ENCODE measurements at regions not wholly inside any gene's neighbourhood (a gene's known extent, or its start where the extent isn't known, plus 50 kb on each side); places are given as distances from the start of the nearest gene placed in this dataset.

- no peaks in the 10 kb centered on the region for H3K79me2 ChIP-seq (ENCODE audit: insufficient read depth)
- no peak overlapping the region for H3K4me3 ChIP-seq
- DNase-seq, result no peak
- no peak overlapping the region for H2AFZ ChIP-seq
- H4K20me1 ChIP-seq (ENCODE audit: insufficient read depth), result no peaks in the 10 kb centered on the region
- H3K27me3 ChIP-seq (replicated peaks; ENCODE audit: insufficient read depth), result no peaks in the 10 kb centered on the region
- no peak for TF ChIP-seq EZH2 (IDR thresholded peaks at IDR 0.05; ENCODE audit: insufficient read depth, poor library complexity, severe bottlenecking)
- no peaks in the 10 kb centered on the region for H3K4me1 ChIP-seq (ENCODE audit: insufficient read depth)
- in situ Hi-C loops (cut with MboI), result no loop called here
- H3K4me2 ChIP-seq (ENCODE audit: unreplicated experiment), result no peak overlapping the region
- H3K27ac ChIP-seq, result no peak overlapping the region
- H3F3A ChIP-seq (ENCODE audit: insufficient read depth), result no peaks in the 10 kb centered on the region
- no peaks in the 10 kb centered on the region for H3K36me3 ChIP-seq (ENCODE audit: low read depth)
- 9 to 11% methylated on average over 1 of the region's 1 CpG for WGBS, 2 experiments (ENCODE audit: low coverage in 1 of 2, low lambda C conversion rate in 2 of 2, missing lambda C conversion rate in 2 of 2)
- no peaks in the 10 kb centered on the region for H3K9me2 ChIP-seq (ENCODE audit: insufficient read depth)
- no peaks in the 10 kb centered on the region for H3K9me3 ChIP-seq (ENCODE audit: low read depth)
- no peak overlapping the region for H3K9ac ChIP-seq
Measured at GRCh38 chr2:83143946-83144345, 1315.1 kb downstream of the SUCLG1 start.

GRCh38 chr2:83142934-83143333, 1316.1 kb downstream of the SUCLG1 start:
- TF ChIP-seq EZH2phosphoT487 (IDR thresholded peaks at IDR 0.05; ENCODE audit: insufficient read depth, low read depth), result no peak
- no peak for TF ChIP-seq EZH2 (IDR thresholded peaks at IDR 0.05; ENCODE audit: insufficient read depth, poor library complexity, severe bottlenecking)
- H3K9ac ChIP-seq, result no peak overlapping the region
- no peaks in the 10 kb centered on the region for H3K9me3 ChIP-seq (ENCODE audit: low read depth)
- H3K9me2 ChIP-seq (ENCODE audit: insufficient read depth), result no peaks in the 10 kb centered on the region
- H3K79me2 ChIP-seq (ENCODE audit: insufficient read depth), result no peaks in the 10 kb centered on the region
- H3K36me3 ChIP-seq (ENCODE audit: low read depth), result no peaks in the 10 kb centered on the region
- H3K27me3 ChIP-seq (replicated peaks; ENCODE audit: insufficient read depth), result no peaks in the 10 kb centered on the region
- H3F3A ChIP-seq (ENCODE audit: insufficient read depth), result no peaks in the 10 kb centered on the region
- no peaks in the 10 kb centered on the region for H4K20me1 ChIP-seq (ENCODE audit: insufficient read depth)
- H3K4me1 ChIP-seq (ENCODE audit: insufficient read depth), result no peaks in the 10 kb centered on the region
- H3K4me3 ChIP-seq, result no peak overlapping the region
- no peak overlapping the region for H2AFZ ChIP-seq
- in situ Hi-C loops (cut with MboI), result no loop called here
- H3K4me2 ChIP-seq (ENCODE audit: unreplicated experiment), result no peak overlapping the region
- no peak for DNase-seq
- no peak overlapping the region for H3K27ac ChIP-seq

GRCh38 chr2:83115606-83116005, 1343.5 kb downstream of the SUCLG1 start:
- H3F3A ChIP-seq (ENCODE audit: insufficient read depth), result no peaks in the 10 kb centered on the region
- in situ Hi-C loops (cut with MboI), result no loop called here
- 6 to 13% methylated on average over 1 of the region's 1 CpG for whole genome bisulfite sequencing, 2 experiments (ENCODE audit: low coverage in 1 of 2, low lambda C conversion rate in 2 of 2, missing lambda C conversion rate in 2 of 2)
- no peaks in the 10 kb centered on the region for H3K9me3 ChIP-seq (ENCODE audit: low read depth)
- no peak overlapping the region for H3K9ac ChIP-seq
- no peak overlapping the region for H3K27ac ChIP-seq
- no peaks in the 10 kb centered on the region for H3K9me2 ChIP-seq (ENCODE audit: insufficient read depth)
- no peaks in the 10 kb centered on the region for H3K79me2 ChIP-seq (ENCODE audit: insufficient read depth)
- H4K20me1 ChIP-seq (ENCODE audit: insufficient read depth), result no peaks in the 10 kb centered on the region
- H3K4me3 ChIP-seq, result no peak overlapping the region
- H3K36me3 ChIP-seq (ENCODE audit: low read depth), result no peaks in the 10 kb centered on the region
- no peaks in the 10 kb centered on the region for H3K27me3 ChIP-seq (replicated peaks; ENCODE audit: insufficient read depth)
- TF ChIP-seq EZH2 (IDR thresholded peaks at IDR 0.05; ENCODE audit: insufficient read depth, poor library complexity, severe bottlenecking) (no peak), EZH2phosphoT487 (IDR thresholded peaks at IDR 0.05; ENCODE audit: insufficient read depth, low read depth) (no peak)
- no peak overlapping the region for H3K4me2 ChIP-seq (ENCODE audit: unreplicated experiment)
- no peaks in the 10 kb centered on the region for H3K4me1 ChIP-seq (ENCODE audit: insufficient read depth)
- DNase-seq, result no peak
- no peak overlapping the region for H2AFZ ChIP-seq

GRCh38 chr2:83115155-83115554, 1343.9 kb downstream of the SUCLG1 start:
- TF ChIP-seq EZH2phosphoT487 (IDR thresholded peaks at IDR 0.05; ENCODE audit: insufficient read depth, low read depth) (no peak), EZH2 (IDR thresholded peaks at IDR 0.05; ENCODE audit: insufficient read depth, poor library complexity, severe bottlenecking) (no peak)
- Histone ChIP-seq H3K79me2 (ENCODE audit: insufficient read depth) (no peaks in the 10 kb centered on the region), H3K27me3 (replicated peaks; ENCODE audit: insufficient read depth) (no peaks in the 10 kb centered on the region), H3K36me3 (ENCODE audit: low read depth) (no peaks in the 10 kb centered on the region), H3K4me3 (no peak overlapping the region), H3K4me1 (ENCODE audit: insufficient read depth) (no peaks in the 10 kb centered on the region), H3F3A (ENCODE audit: insufficient read depth) (no peaks in the 10 kb centered on the region), H3K4me2 (ENCODE audit: unreplicated experiment) (no peak overlapping the region), H2AFZ (no peak overlapping the region), H3K9ac (no peak overlapping the region), H3K9me2 (ENCODE audit: insufficient read depth) (no peaks in the 10 kb centered on the region), H3K9me3 (ENCODE audit: low read depth) (no peaks in the 10 kb centered on the region), H4K20me1 (ENCODE audit: insufficient read depth) (no peaks in the 10 kb centered on the region), H3K27ac (no peak overlapping the region)
- in situ Hi-C loops (cut with MboI), result no loop called here
- 7 to 15% methylated on average over 1 of the region's 1 CpG for WGBS, 2 experiments (ENCODE audit: low coverage in 1 of 2, low lambda C conversion rate in 2 of 2, missing lambda C conversion rate in 2 of 2)
- no peak for DNase-seq

GRCh38 chr2:83113953-83114352, 1345.1 kb downstream of the SUCLG1 start:
- no peak overlapping the region for H3K27ac ChIP-seq
- no peak for TF ChIP-seq EZH2 (IDR thresholded peaks at IDR 0.05; ENCODE audit: insufficient read depth, poor library complexity, severe bottlenecking)
- no peak for TF ChIP-seq EZH2phosphoT487 (IDR thresholded peaks at IDR 0.05; ENCODE audit: insufficient read depth, low read depth)
- DNase-seq, result no peak
- H3K79me2 ChIP-seq (ENCODE audit: insufficient read depth), result no peaks in the 10 kb centered on the region
- H3K9me2 ChIP-seq (ENCODE audit: insufficient read depth), result no peaks in the 10 kb centered on the region
- WGBS, 2 experiments (ENCODE audit: low coverage in 1 of 2, low lambda C conversion rate in 2 of 2, missing lambda C conversion rate in 2 of 2), result 31 to 32% methylated on average over 3 of the region's 3 CpGs
- H2AFZ ChIP-seq, result no peak overlapping the region
- H3K4me3 ChIP-seq, result no peak overlapping the region
- no peak overlapping the region for H3K9ac ChIP-seq
- no peaks in the 10 kb centered on the region for H4K20me1 ChIP-seq (ENCODE audit: insufficient read depth)
- H3K4me2 ChIP-seq (ENCODE audit: unreplicated experiment), result no peak overlapping the region
- H3F3A ChIP-seq (ENCODE audit: insufficient read depth), result no peaks in the 10 kb centered on the region
- no peaks in the 10 kb centered on the region for H3K36me3 ChIP-seq (ENCODE audit: low read depth)
- H3K27me3 ChIP-seq (replicated peaks; ENCODE audit: insufficient read depth), result no peaks in the 10 kb centered on the region
- no peaks in the 10 kb centered on the region for H3K9me3 ChIP-seq (ENCODE audit: low read depth)
- in situ Hi-C loops (cut with MboI), result no loop called here
- no peaks in the 10 kb centered on the region for H3K4me1 ChIP-seq (ENCODE audit: insufficient read depth)

Data from GM23248 (cell line).